ENCODE measurements at regions not wholly inside any gene's neighbourhood (a gene's known extent, or its start where the extent isn't known, plus 50 kb on each side); places are given as distances from the start of the nearest gene placed in this dataset.

DNA sequence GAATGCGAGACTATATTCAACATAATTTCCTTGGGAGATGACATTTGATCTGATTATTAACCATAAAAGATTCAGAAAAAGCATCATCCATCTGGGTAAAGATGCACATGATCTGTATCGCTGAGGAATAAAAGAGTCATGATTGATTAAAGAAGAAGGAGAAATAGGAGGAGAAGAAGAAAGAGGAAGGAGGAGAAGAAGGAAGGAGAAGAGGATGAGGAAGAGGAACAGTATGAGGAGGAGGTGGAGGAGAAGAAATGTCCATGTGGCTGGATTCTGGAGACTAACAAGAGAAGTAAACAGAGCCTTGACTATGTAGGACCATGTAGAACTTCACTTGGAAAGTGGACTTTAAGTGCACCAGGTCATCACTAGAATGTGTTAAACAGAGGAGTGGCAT is 947.4 kb downstream of the LRFN5 start:
- TF ChIP-seq CTCF (IDR thresholded peaks at IDR 0.05): no peak
- TF ChIP-seq CBX8 (IDR thresholded peaks at IDR 0.05): no peak
- TF ChIP-seq NFE2L2 (conservative IDR thresholded peaks at IDR 0.05; ENCODE audit: low read length): no peak
- TF ChIP-seq MAZ (IDR thresholded peaks at IDR 0.05; ENCODE audit: borderline replicate concordance, low read depth, low read length): no peak
- TF ChIP-seq, protein P1, sequence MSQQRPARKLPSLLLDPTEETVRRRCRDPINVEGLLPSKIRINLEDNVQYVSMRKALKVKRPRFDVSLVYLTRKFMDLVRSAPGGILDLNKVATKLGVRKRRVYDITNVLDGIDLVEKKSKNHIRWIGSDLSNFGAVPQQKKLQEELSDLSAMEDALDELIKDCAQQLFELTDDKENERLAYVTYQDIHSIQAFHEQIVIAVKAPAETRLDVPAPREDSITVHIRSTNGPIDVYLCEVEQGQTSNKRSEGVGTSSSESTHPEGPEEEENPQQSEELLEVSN (IDR thresholded peaks at IDR 0.05; ENCODE audit: borderline replicate concordance, low read depth): no peak
- TF ChIP-seq, protein P2, sequence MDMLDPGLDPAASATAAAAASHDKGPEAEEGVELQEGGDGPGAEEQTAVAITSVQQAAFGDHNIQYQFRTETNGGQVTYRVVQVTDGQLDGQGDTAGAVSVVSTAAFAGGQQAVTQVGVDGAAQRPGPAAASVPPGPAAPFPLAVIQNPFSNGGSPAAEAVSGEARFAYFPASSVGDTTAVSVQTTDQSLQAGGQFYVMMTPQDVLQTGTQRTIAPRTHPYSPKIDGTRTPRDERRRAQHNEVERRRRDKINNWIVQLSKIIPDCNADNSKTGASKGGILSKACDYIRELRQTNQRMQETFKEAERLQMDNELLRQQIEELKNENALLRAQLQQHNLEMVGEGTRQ (IDR thresholded peaks at IDR 0.05): no peak
- TF ChIP-seq, protein P3, sequence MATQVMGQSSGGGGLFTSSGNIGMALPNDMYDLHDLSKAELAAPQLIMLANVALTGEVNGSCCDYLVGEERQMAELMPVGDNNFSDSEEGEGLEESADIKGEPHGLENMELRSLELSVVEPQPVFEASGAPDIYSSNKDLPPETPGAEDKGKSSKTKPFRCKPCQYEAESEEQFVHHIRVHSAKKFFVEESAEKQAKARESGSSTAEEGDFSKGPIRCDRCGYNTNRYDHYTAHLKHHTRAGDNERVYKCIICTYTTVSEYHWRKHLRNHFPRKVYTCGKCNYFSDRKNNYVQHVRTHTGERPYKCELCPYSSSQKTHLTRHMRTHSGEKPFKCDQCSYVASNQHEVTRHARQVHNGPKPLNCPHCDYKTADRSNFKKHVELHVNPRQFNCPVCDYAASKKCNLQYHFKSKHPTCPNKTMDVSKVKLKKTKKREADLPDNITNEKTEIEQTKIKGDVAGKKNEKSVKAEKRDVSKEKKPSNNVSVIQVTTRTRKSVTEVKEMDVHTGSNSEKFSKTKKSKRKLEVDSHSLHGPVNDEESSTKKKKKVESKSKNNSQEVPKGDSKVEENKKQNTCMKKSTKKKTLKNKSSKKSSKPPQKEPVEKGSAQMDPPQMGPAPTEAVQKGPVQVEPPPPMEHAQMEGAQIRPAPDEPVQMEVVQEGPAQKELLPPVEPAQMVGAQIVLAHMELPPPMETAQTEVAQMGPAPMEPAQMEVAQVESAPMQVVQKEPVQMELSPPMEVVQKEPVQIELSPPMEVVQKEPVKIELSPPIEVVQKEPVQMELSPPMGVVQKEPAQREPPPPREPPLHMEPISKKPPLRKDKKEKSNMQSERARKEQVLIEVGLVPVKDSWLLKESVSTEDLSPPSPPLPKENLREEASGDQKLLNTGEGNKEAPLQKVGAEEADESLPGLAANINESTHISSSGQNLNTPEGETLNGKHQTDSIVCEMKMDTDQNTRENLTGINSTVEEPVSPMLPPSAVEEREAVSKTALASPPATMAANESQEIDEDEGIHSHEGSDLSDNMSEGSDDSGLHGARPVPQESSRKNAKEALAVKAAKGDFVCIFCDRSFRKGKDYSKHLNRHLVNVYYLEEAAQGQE (IDR thresholded peaks at IDR 0.05): no peak
- no peak for TF ChIP-seq JUN (IDR thresholded peaks at IDR 0.05)
